GM13976 (cell line): ENCODE measurements at regions not wholly inside any gene's neighbourhood (a gene's known extent, or its start where the extent isn't known, plus 50 kb on each side); places are given as distances from the start of the nearest gene placed in this dataset.

Source experiments
- DNase-seq: peaks from one replicate; pipeline ENCODE4 v3.0.0; 2012; ENCODE audit warnings: low spot score
- in situ Hi-C: fragments of 300-500 bp; cut with MboI; formaldehyde crosslinking; loops from one replicate; pipeline ENCODE4 v1.12.0; 2022; ENCODE audit warnings: low sequenced_read_pairs, mixed read lengths, inconsistent platforms; ENCODE audit not compliant: unreplicated experiment
- TF ChIP-seq, protein P1 (sequence below): IDR thresholded peaks from 2 replicates; pipeline ENCODE4 v1.5.1; 2012; ENCODE audit warnings: borderline replicate concordance, mild to moderate bottlenecking; ENCODE audit not compliant: insufficient read depth; ENCODE audit errors: extremely low read depth, missing control alignments, control extremely low read depth

DNA sequence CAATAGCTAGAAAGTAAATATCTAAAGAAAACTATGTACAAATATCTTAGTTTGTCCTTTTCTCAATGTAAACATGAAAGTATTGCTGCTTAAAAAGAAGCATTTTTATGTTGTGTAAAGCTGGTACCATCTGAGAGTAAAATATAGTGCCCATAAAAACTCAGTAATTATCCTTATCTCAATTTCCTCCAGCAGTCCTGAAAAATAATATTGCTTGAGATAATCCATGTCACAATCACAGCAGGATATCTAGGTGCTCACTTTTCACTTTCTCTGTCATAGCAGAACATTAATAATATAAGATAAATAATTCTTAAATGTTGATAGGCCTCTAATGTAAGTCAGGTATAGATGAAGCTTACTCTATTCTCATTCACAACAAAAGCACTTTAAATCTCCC is 285.5 kb downstream of the ZBBX start:
- in situ Hi-C loops, result no loop called here
- TF ChIP-seq, protein P1, sequence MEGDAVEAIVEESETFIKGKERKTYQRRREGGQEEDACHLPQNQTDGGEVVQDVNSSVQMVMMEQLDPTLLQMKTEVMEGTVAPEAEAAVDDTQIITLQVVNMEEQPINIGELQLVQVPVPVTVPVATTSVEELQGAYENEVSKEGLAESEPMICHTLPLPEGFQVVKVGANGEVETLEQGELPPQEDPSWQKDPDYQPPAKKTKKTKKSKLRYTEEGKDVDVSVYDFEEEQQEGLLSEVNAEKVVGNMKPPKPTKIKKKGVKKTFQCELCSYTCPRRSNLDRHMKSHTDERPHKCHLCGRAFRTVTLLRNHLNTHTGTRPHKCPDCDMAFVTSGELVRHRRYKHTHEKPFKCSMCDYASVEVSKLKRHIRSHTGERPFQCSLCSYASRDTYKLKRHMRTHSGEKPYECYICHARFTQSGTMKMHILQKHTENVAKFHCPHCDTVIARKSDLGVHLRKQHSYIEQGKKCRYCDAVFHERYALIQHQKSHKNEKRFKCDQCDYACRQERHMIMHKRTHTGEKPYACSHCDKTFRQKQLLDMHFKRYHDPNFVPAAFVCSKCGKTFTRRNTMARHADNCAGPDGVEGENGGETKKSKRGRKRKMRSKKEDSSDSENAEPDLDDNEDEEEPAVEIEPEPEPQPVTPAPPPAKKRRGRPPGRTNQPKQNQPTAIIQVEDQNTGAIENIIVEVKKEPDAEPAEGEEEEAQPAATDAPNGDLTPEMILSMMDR, result no peak
- DNase-seq, result no peak

DNA sequence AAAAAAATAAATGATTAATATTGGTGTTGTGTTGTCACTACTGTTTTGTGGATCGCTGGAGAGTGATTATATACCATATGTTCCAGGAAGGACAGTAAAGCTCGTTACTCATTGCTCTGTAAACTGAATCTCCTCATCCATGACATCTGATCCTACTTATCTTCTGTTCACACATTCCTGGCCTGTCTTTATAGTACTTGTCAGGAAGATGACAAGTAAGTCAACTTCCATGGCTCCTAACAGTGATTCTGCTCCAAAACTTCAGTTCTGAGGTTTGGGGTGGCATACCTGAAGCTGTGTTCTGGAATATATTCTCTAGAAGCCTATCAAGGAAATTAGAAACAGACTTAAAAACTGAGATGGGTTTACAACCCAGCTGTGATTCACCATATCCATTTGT is 288.9 kb downstream of the ZBBX start:
- no peak for DNase-seq
- TF ChIP-seq, protein P1, result no peak
- in situ Hi-C loops, result no loop called here

DNA sequence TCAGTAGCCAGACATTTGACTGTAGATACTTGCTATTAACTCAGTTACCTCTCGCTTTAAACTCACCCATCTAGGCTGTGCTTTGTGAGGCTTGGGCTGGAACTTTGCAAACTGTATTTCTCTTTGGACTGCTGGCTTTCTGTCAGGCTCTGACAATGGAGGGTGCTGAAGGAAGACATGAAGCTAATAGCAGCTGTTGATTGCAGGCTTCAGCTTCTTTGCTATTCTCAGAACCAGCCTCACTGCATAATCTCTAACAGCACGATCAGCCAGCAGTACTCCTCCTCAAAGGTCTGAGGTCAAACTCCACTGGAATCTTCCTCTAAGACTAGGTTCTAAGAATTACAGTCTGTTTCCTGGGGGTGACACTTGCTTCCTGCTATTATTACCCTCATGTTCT is 295.6 kb downstream of the ZBBX start:
- TF ChIP-seq, protein P1, result no peak
- DNase-seq, result no peak
- in situ Hi-C loops, result no loop called here

DNA sequence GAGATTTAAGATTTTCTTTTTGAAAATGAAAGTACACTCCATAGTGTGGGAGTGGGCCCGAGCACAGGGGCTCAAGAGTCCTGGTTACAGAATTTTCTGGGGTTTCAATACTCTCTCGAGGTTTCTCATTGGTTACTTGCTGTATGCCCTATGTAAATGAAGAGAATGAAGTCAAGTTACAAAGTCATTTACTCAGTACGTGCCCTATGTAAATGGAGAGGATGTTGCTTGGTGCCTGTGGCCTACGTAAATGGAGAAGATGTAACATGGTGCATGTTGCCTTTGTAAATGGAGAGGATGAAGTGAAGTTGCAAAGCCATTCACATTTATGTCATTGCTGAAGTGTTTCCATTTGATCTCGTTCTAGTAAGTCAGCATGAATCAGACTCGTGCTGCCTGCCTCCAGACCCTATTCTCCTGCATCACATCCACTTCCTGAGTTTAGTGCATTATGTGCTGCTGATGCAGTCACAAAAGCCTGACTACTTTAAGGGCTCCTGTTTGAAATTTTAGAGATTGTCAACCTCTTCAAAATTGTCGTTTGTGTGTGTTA is 302.0 kb downstream of the ZBBX start:
- TF ChIP-seq, protein P1, result no peak
- DNase-seq, result no peak
- in situ Hi-C loops, result no loop called here

DNA sequence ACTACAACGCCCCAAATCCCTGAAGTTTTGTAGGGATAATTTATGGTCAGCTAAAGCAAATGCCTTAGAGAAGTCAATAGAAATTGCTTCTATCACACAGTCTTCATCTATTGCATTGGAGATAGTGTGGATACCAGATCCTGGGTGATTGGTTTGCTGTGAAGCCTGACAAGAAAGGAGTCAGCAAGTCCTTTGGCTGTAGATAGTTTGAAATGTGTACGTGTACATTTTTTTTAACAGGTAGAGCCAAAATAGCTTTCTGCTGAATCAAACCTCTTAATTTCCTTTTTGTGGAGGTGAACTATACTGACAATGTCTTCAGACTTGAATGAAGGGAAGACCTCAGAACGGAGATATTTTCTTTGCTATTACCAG is 312.3 kb downstream of the ZBBX start:
- in situ Hi-C loops, result no loop called here
- DNase-seq, result no peak
- TF ChIP-seq, protein P1, result no peak

DNA sequence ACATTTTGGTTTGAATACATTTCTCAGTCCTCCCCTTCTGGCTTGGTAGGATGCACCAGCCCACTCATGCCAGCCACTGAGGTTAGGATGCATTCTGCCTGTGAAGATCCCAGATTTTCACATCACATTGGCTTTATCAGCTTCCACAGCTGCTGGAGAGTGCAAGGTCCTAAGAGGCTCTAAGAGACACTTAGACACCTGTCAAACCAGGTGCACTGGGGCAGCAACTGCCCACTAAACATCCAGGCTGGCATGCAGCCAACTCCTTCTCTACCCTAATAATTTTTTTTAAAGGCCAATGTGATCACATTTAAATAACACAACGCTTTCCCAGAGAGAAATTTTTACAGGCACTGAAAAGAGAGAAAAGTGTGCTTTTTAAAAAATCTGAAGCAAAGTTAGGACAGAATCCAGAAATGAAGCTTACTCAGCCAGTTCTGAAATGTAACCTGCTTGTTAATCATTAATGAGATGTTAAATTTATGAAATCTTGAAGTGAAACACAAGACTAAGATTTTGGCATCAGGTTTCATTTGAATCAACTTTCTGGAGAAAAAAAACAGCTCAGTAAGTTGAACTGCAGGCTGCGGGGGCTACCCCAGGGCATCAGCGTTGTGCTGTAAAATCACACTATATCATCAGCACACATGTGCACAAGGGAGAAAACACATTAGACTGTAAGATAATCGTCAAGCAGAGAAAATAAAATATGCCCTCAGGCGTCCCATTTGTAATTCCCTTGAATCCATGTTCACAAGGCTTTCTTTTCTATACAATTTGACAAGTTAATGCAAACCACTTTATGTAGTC is 312.9 kb downstream of the ZBBX start:
- TF ChIP-seq, protein P1, result no peak
- in situ Hi-C loops, result no loop called here
- DNase-seq, result no peak

DNA sequence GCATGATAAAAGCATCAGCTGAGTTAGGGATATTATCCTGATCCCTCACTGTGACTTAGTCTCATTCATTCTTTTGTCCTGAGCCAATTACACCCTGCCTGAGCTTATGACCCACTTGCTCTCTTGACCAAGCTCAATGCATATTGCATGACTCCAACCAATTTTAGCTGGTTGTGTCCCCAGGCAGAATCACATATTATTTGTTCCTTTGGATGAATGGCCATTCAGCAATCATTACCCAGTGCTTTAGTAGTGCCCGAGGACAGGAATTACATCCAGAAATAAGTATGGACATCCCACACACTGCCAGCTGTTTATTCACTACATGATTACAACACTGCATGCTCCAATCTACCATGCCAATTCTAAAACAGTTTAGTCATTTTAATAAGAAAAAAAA is 322.5 kb downstream of the ZBBX start:
- DNase-seq, result no peak
- TF ChIP-seq, protein P1, result no peak
- in situ Hi-C loops, result no loop called here
